Glutamatergic neuron (in vitro differentiated cells): ENCODE measurements at regions not wholly inside any gene's neighbourhood (a gene's known extent, or its start where the extent isn't known, plus 50 kb on each side); places are given as distances from the start of the nearest gene placed in this dataset.

ENCODE experiments used
- DNase-seq: peaks from one replicate; pipeline ENCODE4 v3.0.0; 2022
- H3K27ac Mint-ChIP-seq: one replicate; pipeline ENCODE4 v1.8.0; 2020; ENCODE audit warnings: mild to moderate bottlenecking, mixed read lengths, inconsistent platforms; ENCODE audit not compliant: unreplicated experiment
- H3K27me3 Mint-ChIP-seq: one replicate; pipeline ENCODE4 v1.8.0; 2020; ENCODE audit warnings: mild to moderate bottlenecking, moderate library complexity, mixed read lengths, inconsistent platforms; ENCODE audit not compliant: unreplicated experiment
- H3K36me3 Mint-ChIP-seq: one replicate; pipeline ENCODE4 v1.8.0; 2020; ENCODE audit warnings: mild to moderate bottlenecking, mixed read lengths, inconsistent platforms; ENCODE audit not compliant: unreplicated experiment
- H3K4me1 Mint-ChIP-seq: one replicate; pipeline ENCODE4 v1.8.0; 2020; ENCODE audit warnings: mild to moderate bottlenecking, low read depth, mixed read lengths, inconsistent platforms; ENCODE audit not compliant: unreplicated experiment
- H3K4me3 Mint-ChIP-seq: one replicate; pipeline ENCODE4 v1.8.0; 2020; ENCODE audit warnings: mild to moderate bottlenecking, mixed read lengths, inconsistent platforms; ENCODE audit not compliant: unreplicated experiment
- H3K9me3 Mint-ChIP-seq: one replicate; pipeline ENCODE4 v1.8.0; 2020; ENCODE audit warnings: mild to moderate bottlenecking, moderate library complexity, mixed read lengths, inconsistent platforms; ENCODE audit not compliant: unreplicated experiment
- TF ChIP-seq, protein P1 (sequence below): fragments of 200-600 bp; sonication (generic); IDR thresholded peaks from one replicate; pipeline ENCODE4 v1.5.0; 2021; ENCODE audit not compliant: partially characterized antibody, unreplicated experiment

- Mint-ChIP-seq H3K4me3 (no peak overlapping the region), H3K27me3 (no peaks in the 10 kb centered on the region), H3K9me3 (peaks cover 1% of the 10 kb centered on the region), H3K4me1 (no peaks in the 10 kb centered on the region), H3K27ac (no peak overlapping the region), H3K36me3 (no peaks in the 10 kb centered on the region)
- TF ChIP-seq, protein P1, sequence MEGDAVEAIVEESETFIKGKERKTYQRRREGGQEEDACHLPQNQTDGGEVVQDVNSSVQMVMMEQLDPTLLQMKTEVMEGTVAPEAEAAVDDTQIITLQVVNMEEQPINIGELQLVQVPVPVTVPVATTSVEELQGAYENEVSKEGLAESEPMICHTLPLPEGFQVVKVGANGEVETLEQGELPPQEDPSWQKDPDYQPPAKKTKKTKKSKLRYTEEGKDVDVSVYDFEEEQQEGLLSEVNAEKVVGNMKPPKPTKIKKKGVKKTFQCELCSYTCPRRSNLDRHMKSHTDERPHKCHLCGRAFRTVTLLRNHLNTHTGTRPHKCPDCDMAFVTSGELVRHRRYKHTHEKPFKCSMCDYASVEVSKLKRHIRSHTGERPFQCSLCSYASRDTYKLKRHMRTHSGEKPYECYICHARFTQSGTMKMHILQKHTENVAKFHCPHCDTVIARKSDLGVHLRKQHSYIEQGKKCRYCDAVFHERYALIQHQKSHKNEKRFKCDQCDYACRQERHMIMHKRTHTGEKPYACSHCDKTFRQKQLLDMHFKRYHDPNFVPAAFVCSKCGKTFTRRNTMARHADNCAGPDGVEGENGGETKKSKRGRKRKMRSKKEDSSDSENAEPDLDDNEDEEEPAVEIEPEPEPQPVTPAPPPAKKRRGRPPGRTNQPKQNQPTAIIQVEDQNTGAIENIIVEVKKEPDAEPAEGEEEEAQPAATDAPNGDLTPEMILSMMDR: no peak
- DNase-seq: no peak
Observed at GRCh38 chr1:238006779-238007178, 116.1 kb upstream of the ZP4 start.

DNA sequence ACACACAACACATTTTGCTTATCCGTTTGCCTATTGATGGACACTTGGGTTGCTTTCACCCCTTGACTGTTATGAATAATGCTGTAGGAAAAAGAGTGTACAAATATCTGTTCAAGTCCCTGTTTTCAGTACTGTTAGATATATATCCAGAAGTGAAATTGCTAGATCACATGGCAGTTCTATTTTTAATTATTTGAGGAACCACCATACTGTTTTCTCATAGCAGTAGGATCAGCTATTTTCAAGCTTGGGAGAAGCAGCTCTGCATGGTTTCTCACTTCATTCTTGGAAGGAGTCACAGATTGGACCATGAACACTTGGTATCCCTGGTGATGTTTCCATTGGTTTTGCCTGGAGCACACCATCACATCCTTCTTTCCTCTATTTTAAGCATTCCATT, 114.4 kb upstream of the ZP4 start:
- Mint-ChIP-seq H3K27ac (no peak overlapping the region), H3K4me3 (no peak overlapping the region), H3K27me3 (no peaks in the 10 kb centered on the region), H3K4me1 (no peaks in the 10 kb centered on the region), H3K9me3 (peaks cover 1% of the 10 kb centered on the region), H3K36me3 (no peaks in the 10 kb centered on the region)
- TF ChIP-seq, protein P1: no peak
- no peak for DNase-seq

- Mint-ChIP-seq H3K36me3 (no peaks in the 10 kb centered on the region), H3K9me3 (peaks cover 1% of the 10 kb centered on the region), H3K4me3 (no peak overlapping the region), H3K4me1 (no peaks in the 10 kb centered on the region), H3K27ac (no peak overlapping the region), H3K27me3 (no peaks in the 10 kb centered on the region)
- TF ChIP-seq, protein P1: no peak
- no peak for DNase-seq
Observed at GRCh38 chr1:238001818-238002217, 111.1 kb upstream of the ZP4 start.

GRCh38 chr1:237999426-238000052, 108.8 kb upstream of the ZP4 start:
- Mint-ChIP-seq H3K36me3 (no peaks in the 10 kb centered on the region), H3K27me3 (no peaks in the 10 kb centered on the region), H3K4me1 (no peaks in the 10 kb centered on the region), H3K4me3 (no peak overlapping the region), H3K9me3 (peaks cover 1% of the 10 kb centered on the region), H3K27ac (no peak overlapping the region)
- DNase-seq: no peak
- TF ChIP-seq, protein P1: no peak

GRCh38 chr1:237998581-237998980, 107.9 kb upstream of the ZP4 start:
- Mint-ChIP-seq H3K4me3 (no peak overlapping the region), H3K27me3 (no peaks in the 10 kb centered on the region), H3K4me1 (no peaks in the 10 kb centered on the region), H3K9me3 (peaks cover 1% of the 10 kb centered on the region), H3K36me3 (no peaks in the 10 kb centered on the region), H3K27ac (no peak overlapping the region)
- TF ChIP-seq, protein P1: no peak
- DNase-seq: no peak
